Vagina (tissue), 2 donors: ENCODE measurements at regions not wholly inside any gene's neighbourhood (a gene's known extent, or its start where the extent isn't known, plus 50 kb on each side); places are given as distances from the start of the nearest gene placed in this dataset.

Experiments used
- CTCF ChIP-seq, 3 experiments: fragments of 450-650 bp in 2 of 3; fragments of 200-600 bp in 1 of 3; sonication (generic) in 1 of 3; IDR thresholded peaks; one replicate each; pipeline ENCODE4 v1.5.1; 2017 to 2019; ENCODE audit warnings: antibody characterized with exemption in 3 of 3, mild to moderate bottlenecking in 2 of 3, moderate library complexity in 2 of 3
- POLR2A ChIP-seq, 2 donors: fragments of 450-650 bp; IDR thresholded peaks; one replicate each; pipeline ENCODE4 v1.6.1; 2017; ENCODE audit warnings: antibody characterized with exemption in 2 of 2, mild to moderate bottlenecking in 2 of 2, moderate library complexity in 2 of 2
- POLR2AphosphoS5 ChIP-seq, 2 donors: sonication (generic); formaldehyde crosslinking; IDR thresholded peaks; one replicate each; pipeline ENCODE4 v1.9.0; 2017; ENCODE audit warnings: antibody characterized with exemption in 2 of 2, mild to moderate bottlenecking in 2 of 2, low read depth in 1 of 2; ENCODE audit not compliant: insufficient read depth in 1 of 2

- TF ChIP-seq POLR2AphosphoS5 (IDR thresholded peaks at IDR 0.05; ENCODE audit: insufficient read depth in 1 of 2, low read depth in 1 of 2) (no peak), CTCF (IDR thresholded peaks at IDR 0.05) (no peak), POLR2A (IDR thresholded peaks at IDR 0.05) (no peak)
Observed at GRCh38 chr22:49179886-49180682, 647.6 kb downstream of the BRD1 start.
